ENCODE measurements at regions not wholly inside any gene's neighbourhood (a gene's known extent, or its start where the extent isn't known, plus 50 kb on each side); places are given as distances from the start of the nearest gene placed in this dataset.

DNA sequence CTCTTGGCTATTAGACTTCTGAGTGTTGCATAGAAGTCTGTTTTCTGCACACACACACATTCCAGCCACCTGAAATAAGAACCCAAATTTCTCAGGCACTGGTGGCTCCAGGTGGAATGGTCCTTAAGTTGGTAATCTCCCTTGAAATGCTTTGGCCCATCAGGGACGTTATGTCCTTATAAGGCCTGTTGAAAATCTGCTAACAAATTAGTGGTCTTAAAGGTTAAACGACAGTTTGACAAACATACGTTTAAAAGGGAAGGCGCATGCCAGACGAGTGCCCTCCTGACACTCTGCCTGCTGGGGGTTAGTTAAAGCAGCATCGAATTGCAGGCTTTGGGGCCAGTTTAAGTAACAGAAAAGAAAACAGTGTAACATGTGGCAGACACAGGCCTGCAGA lies 125.0 kb downstream of the TBX22 start:
- TF ChIP-seq, protein P1, sequence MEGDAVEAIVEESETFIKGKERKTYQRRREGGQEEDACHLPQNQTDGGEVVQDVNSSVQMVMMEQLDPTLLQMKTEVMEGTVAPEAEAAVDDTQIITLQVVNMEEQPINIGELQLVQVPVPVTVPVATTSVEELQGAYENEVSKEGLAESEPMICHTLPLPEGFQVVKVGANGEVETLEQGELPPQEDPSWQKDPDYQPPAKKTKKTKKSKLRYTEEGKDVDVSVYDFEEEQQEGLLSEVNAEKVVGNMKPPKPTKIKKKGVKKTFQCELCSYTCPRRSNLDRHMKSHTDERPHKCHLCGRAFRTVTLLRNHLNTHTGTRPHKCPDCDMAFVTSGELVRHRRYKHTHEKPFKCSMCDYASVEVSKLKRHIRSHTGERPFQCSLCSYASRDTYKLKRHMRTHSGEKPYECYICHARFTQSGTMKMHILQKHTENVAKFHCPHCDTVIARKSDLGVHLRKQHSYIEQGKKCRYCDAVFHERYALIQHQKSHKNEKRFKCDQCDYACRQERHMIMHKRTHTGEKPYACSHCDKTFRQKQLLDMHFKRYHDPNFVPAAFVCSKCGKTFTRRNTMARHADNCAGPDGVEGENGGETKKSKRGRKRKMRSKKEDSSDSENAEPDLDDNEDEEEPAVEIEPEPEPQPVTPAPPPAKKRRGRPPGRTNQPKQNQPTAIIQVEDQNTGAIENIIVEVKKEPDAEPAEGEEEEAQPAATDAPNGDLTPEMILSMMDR (IDR thresholded peaks at IDR 0.05), result no peak
- TF ChIP-seq POLR2A (IDR thresholded peaks at IDR 0.05), result no peak
- no peak for TF ChIP-seq POLR2AphosphoS5 (IDR thresholded peaks at IDR 0.05)
